ENCODE measurements at regions not wholly inside any gene's neighbourhood (a gene's known extent, or its start where the extent isn't known, plus 50 kb on each side); places are given as distances from the start of the nearest gene placed in this dataset.

- Mint-ChIP-seq H3K36me3 (ENCODE audit: insufficient read depth) (no peaks in the 10 kb centered on the region), H3K4me1 (ENCODE audit: low read depth) (no peaks in the 10 kb centered on the region), H3K27me3 (ENCODE audit: low read depth) (peaks cover 14% of the 10 kb centered on the region), H3K9me3 (no peaks in the 10 kb centered on the region), H3K4me3 (no peak overlapping the region)
- DNase-seq (no peak), ATAC-seq (no peak)
Measured at GRCh38 chr3:194930377-194931204, 244.9 kb downstream of the FAM43A start.

- Mint-ChIP-seq H3K27me3 (ENCODE audit: low read depth) (peaks cover 8% of the 10 kb centered on the region), H3K36me3 (ENCODE audit: insufficient read depth) (no peaks in the 10 kb centered on the region), H3K9me3 (no peaks in the 10 kb centered on the region), H3K4me3 (no peak overlapping the region), H3K4me1 (ENCODE audit: low read depth) (no peaks in the 10 kb centered on the region)
- DNase-seq (no peak), ATAC-seq (no peak)
Measured at GRCh38 chr3:194931347-194931746, 245.7 kb downstream of the FAM43A start.

- Mint-ChIP-seq H3K36me3 (ENCODE audit: insufficient read depth) (no peaks in the 10 kb centered on the region), H3K4me3 (no peak overlapping the region), H3K27me3 (ENCODE audit: low read depth) (peaks cover 5% of the 10 kb centered on the region), H3K4me1 (ENCODE audit: low read depth) (no peaks in the 10 kb centered on the region), H3K9me3 (no peaks in the 10 kb centered on the region)
- DNase-seq, result no peak
- ATAC-seq, result no peak
Measured at GRCh38 chr3:194931865-194932264, 246.2 kb downstream of the FAM43A start.

- Mint-ChIP-seq H3K4me3 (no peak overlapping the region), H3K9me3 (no peaks in the 10 kb centered on the region), H3K36me3 (ENCODE audit: insufficient read depth) (no peaks in the 10 kb centered on the region), H3K27me3 (ENCODE audit: low read depth) (peaks cover 5% of the 10 kb centered on the region), H3K4me1 (ENCODE audit: low read depth) (no peaks in the 10 kb centered on the region)
- ATAC-seq (no peak), DNase-seq (no peak)
Measured at GRCh38 chr3:194933465-194933864, 247.8 kb downstream of the FAM43A start.

GRCh38 chr3:194935061-194935460, 249.4 kb downstream of the FAM43A start:
- peaks cover 4% of the 10 kb centered on the region for H3K27me3 Mint-ChIP-seq (ENCODE audit: low read depth)
- no peaks in the 10 kb centered on the region for H3K4me1 Mint-ChIP-seq (ENCODE audit: low read depth)
- H3K36me3 Mint-ChIP-seq (ENCODE audit: insufficient read depth), result no peaks in the 10 kb centered on the region
- H3K4me3 Mint-ChIP-seq, result no peak overlapping the region
- ATAC-seq (no peak), DNase-seq (no peak)
- no peaks in the 10 kb centered on the region for H3K9me3 Mint-ChIP-seq

GRCh38 chr3:194935632-194936470, 250.2 kb downstream of the FAM43A start:
- no peaks in the 10 kb centered on the region for H3K9me3 Mint-ChIP-seq
- H3K36me3 Mint-ChIP-seq (ENCODE audit: insufficient read depth), result no peaks in the 10 kb centered on the region

GRCh38 chr3:194936659-194937058, 251.0 kb downstream of the FAM43A start:
- no peak for DNase-seq
- no peak for ATAC-seq
- H3K27me3 Mint-ChIP-seq (ENCODE audit: low read depth), result peaks cover 11% of the 10 kb centered on the region
- H3K4me3 Mint-ChIP-seq, result no peak overlapping the region
- no peaks in the 10 kb centered on the region for H3K9me3 Mint-ChIP-seq
- no peaks in the 10 kb centered on the region for H3K36me3 Mint-ChIP-seq (ENCODE audit: insufficient read depth)
- H3K4me1 Mint-ChIP-seq (ENCODE audit: low read depth), result no peaks in the 10 kb centered on the region

More at GRCh38 chr3:194935632-194936470, 250.2 kb downstream of the FAM43A start:
- no peaks in the 10 kb centered on the region for H3K4me1 Mint-ChIP-seq (ENCODE audit: low read depth)
- H3K27me3 Mint-ChIP-seq (ENCODE audit: low read depth), result peaks cover 6% of the 10 kb centered on the region
- no peak for ATAC-seq
- no peak overlapping the region for H3K4me3 Mint-ChIP-seq
- no peak for DNase-seq

- no peak for ATAC-seq
Measured at GRCh38 chr3:194937144-194937543, 251.5 kb downstream of the FAM43A start.

GRCh38 chr3:194937882-194938321, 252.2 kb downstream of the FAM43A start:
- Mint-ChIP-seq H3K4me3 (no peak overlapping the region), H3K4me1 (ENCODE audit: low read depth) (no peaks in the 10 kb centered on the region), H3K9me3 (no peaks in the 10 kb centered on the region), H3K27me3 (ENCODE audit: low read depth) (peaks cover 11% of the 10 kb centered on the region), H3K36me3 (ENCODE audit: insufficient read depth) (no peaks in the 10 kb centered on the region)
- ATAC-seq, result no peak
- DNase-seq, result no peak

More at GRCh38 chr3:194937144-194937543, 251.5 kb downstream of the FAM43A start:
- H3K4me3 Mint-ChIP-seq, result no peak overlapping the region
- H3K4me1 Mint-ChIP-seq (ENCODE audit: low read depth), result no peaks in the 10 kb centered on the region
- H3K36me3 Mint-ChIP-seq (ENCODE audit: insufficient read depth), result no peaks in the 10 kb centered on the region
- peaks cover 11% of the 10 kb centered on the region for H3K27me3 Mint-ChIP-seq (ENCODE audit: low read depth)
- no peak for DNase-seq
- H3K9me3 Mint-ChIP-seq, result no peaks in the 10 kb centered on the region

- ATAC-seq, result no peak
- no peak for DNase-seq
- Mint-ChIP-seq H3K9me3 (no peaks in the 10 kb centered on the region), H3K4me1 (ENCODE audit: low read depth) (no peaks in the 10 kb centered on the region), H3K36me3 (ENCODE audit: insufficient read depth) (no peaks in the 10 kb centered on the region), H3K27me3 (ENCODE audit: low read depth) (peaks cover 8% of the 10 kb centered on the region), H3K4me3 (no peak overlapping the region)
Measured at GRCh38 chr3:194938845-194939531, 253.3 kb downstream of the FAM43A start.

- no peak for ATAC-seq
- H3K4me3 Mint-ChIP-seq, result no peak overlapping the region
- no peaks in the 10 kb centered on the region for H3K9me3 Mint-ChIP-seq
- H3K4me1 Mint-ChIP-seq (ENCODE audit: low read depth), result no peaks in the 10 kb centered on the region
- no peak for DNase-seq
- no peaks in the 10 kb centered on the region for H3K36me3 Mint-ChIP-seq (ENCODE audit: insufficient read depth)
- H3K27me3 Mint-ChIP-seq (ENCODE audit: low read depth), result peaks cover 8% of the 10 kb centered on the region
Measured at GRCh38 chr3:194939532-194939909, 253.8 kb downstream of the FAM43A start.

GRCh38 chr3:194939949-194940770, 254.5 kb downstream of the FAM43A start:
- ATAC-seq (no peak), DNase-seq (no peak)
- Mint-ChIP-seq H3K27me3 (ENCODE audit: low read depth) (peaks cover 8% of the 10 kb centered on the region), H3K9me3 (no peaks in the 10 kb centered on the region), H3K36me3 (ENCODE audit: insufficient read depth) (no peaks in the 10 kb centered on the region), H3K4me1 (ENCODE audit: low read depth) (no peaks in the 10 kb centered on the region), H3K4me3 (no peak overlapping the region)

GRCh38 chr3:194941360-194941955, 255.8 kb downstream of the FAM43A start:
- ATAC-seq, result no peak
- Mint-ChIP-seq H3K4me3 (no peak overlapping the region), H3K9me3 (no peaks in the 10 kb centered on the region), H3K4me1 (ENCODE audit: low read depth) (no peaks in the 10 kb centered on the region), H3K36me3 (ENCODE audit: insufficient read depth) (no peaks in the 10 kb centered on the region), H3K27me3 (ENCODE audit: low read depth) (peaks cover 8% of the 10 kb centered on the region)
- no peak for DNase-seq

All from activated T-cell treated with anti-CD3 and anti-CD28 coated beads, Interleukin-2, amount 50 U/mL, for 4 hours (primary cell).